Nephron (organoid): ENCODE measurements at regions not wholly inside any gene's neighbourhood (a gene's known extent, or its start where the extent isn't known, plus 50 kb on each side); places are given as distances from the start of the nearest gene placed in this dataset.

Experiments used
- H3K27ac Mint-ChIP-seq, 3 experiments: 2 replicates each; pipeline ENCODE4 v1.8.0; 2020; ENCODE audit warnings: mixed read lengths in 3 of 3, mild to moderate bottlenecking in 2 of 3, moderate library complexity in 1 of 3
- H3K27me3 Mint-ChIP-seq: 2 replicates; pipeline ENCODE4 v1.8.0; 2021; ENCODE audit warnings: low read depth, mild to moderate bottlenecking, moderate library complexity, mixed read lengths
- H3K36me3 Mint-ChIP-seq: 2 replicates; pipeline ENCODE4 v1.8.0; 2020; ENCODE audit warnings: low read depth, mixed read lengths
- H3K4me1 Mint-ChIP-seq: 2 replicates; pipeline ENCODE4 v1.8.0; 2020; ENCODE audit warnings: mixed read lengths
- H3K4me3 Mint-ChIP-seq, 3 experiments: 2 replicates each; pipeline ENCODE4 v1.8.0; 2020; ENCODE audit warnings: mild to moderate bottlenecking in 3 of 3, mixed read lengths in 3 of 3, moderate library complexity in 2 of 3
- H3K9me3 Mint-ChIP-seq: 2 replicates; pipeline ENCODE4 v1.8.0; 2020; ENCODE audit warnings: mixed read lengths
- TF ChIP-seq, protein P1 (sequence below), 3 experiments: fragments of 200-600 bp; sonication (generic); IDR thresholded peaks; one replicate each; pipeline ENCODE4 v1.5.0; 2021; ENCODE audit warnings: antibody characterized with exemption in 3 of 3; ENCODE audit not compliant: unreplicated experiment in 3 of 3

DNA sequence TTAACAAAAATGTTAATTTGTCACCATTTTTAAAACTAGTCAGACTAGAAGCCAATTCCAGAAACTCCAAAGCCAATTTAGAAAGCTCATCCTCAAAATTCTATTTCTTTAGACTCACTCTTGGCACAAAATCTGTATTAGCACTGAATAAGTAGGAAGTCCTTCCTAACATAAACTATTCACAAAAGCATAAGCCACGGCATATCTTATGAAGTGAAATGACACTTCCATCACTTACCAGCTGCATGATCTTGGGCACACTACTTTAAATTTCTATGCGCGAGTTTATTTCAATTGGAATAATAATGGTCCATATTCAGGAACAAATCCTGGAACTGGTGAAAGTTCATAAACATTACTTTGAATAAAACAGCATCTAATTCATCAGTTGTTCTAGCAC lies 1544.0 kb downstream of the TECRL start:
- H3K9me3 Mint-ChIP-seq = no peaks in the 10 kb centered on the region
- TF ChIP-seq, protein P1, sequence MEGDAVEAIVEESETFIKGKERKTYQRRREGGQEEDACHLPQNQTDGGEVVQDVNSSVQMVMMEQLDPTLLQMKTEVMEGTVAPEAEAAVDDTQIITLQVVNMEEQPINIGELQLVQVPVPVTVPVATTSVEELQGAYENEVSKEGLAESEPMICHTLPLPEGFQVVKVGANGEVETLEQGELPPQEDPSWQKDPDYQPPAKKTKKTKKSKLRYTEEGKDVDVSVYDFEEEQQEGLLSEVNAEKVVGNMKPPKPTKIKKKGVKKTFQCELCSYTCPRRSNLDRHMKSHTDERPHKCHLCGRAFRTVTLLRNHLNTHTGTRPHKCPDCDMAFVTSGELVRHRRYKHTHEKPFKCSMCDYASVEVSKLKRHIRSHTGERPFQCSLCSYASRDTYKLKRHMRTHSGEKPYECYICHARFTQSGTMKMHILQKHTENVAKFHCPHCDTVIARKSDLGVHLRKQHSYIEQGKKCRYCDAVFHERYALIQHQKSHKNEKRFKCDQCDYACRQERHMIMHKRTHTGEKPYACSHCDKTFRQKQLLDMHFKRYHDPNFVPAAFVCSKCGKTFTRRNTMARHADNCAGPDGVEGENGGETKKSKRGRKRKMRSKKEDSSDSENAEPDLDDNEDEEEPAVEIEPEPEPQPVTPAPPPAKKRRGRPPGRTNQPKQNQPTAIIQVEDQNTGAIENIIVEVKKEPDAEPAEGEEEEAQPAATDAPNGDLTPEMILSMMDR (IDR thresholded peaks at IDR 0.05; ENCODE audit: unreplicated experiment in 3 of 3) = no peak
- H3K4me1 Mint-ChIP-seq = no peaks in the 10 kb centered on the region
- H3K27ac Mint-ChIP-seq = no peak overlapping the region
- no peaks in the 10 kb centered on the region for H3K27me3 Mint-ChIP-seq
- no peaks in the 10 kb centered on the region for H3K36me3 Mint-ChIP-seq
- H3K4me3 Mint-ChIP-seq = no peak overlapping the region

DNA sequence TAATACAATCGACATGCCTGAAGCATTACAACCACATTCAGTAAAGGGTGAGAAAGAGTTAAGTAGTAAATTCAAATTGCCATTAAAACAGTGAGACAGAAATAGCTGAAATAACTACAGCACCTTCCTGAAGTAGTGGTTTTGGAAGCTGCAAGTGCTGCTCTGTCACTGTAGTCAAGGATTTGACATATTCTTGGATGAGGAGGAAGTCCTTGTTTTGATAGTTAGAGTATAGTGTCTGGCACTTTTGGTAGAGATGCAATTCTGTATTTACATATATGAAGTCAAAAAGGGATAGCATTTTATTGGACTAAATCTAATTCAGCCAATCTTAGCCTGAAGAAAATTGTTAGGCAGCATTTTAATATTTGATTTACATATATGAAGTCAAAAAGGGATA lies 1559.6 kb downstream of the TECRL start:
- Mint-ChIP-seq H3K36me3 (no peaks in the 10 kb centered on the region), H3K4me1 (no peaks in the 10 kb centered on the region)

DNA sequence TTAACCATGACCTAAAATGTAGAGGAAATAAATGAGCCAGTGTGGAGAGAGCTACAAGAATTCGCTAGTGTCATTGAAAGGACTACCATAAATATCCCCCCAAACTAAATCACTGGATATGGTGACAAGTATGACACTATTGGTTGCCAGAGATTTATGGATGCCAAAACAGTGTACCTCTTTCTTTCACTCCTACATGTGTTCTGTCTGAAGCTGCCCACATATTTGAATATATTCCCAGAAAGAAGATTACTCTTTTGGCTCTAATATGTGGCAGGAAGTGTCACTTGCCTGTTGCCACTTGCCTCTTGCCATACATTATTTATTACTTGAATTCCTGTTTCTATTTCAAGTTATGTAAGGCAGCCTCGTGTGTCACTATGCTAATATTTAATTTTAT lies 1573.6 kb downstream of the TECRL start:
- H3K36me3 Mint-ChIP-seq = no peaks in the 10 kb centered on the region
- H3K9me3 Mint-ChIP-seq = peaks cover 4% of the 10 kb centered on the region
- H3K27ac Mint-ChIP-seq = no peak overlapping the region
- no peaks in the 10 kb centered on the region for H3K27me3 Mint-ChIP-seq
- H3K4me3 Mint-ChIP-seq = no peak overlapping the region
- TF ChIP-seq, protein P1 (IDR thresholded peaks at IDR 0.05; ENCODE audit: unreplicated experiment in 3 of 3) = no peak
- no peaks in the 10 kb centered on the region for H3K4me1 Mint-ChIP-seq

More for the DNA sequence above, 1559.6 kb downstream of the TECRL start:
- no peak overlapping the region for H3K27ac Mint-ChIP-seq
- TF ChIP-seq, protein P1 (IDR thresholded peaks at IDR 0.05; ENCODE audit: unreplicated experiment in 3 of 3) = no peak
- peaks cover 7% of the 10 kb centered on the region for H3K27me3 Mint-ChIP-seq
- no peaks in the 10 kb centered on the region for H3K9me3 Mint-ChIP-seq
- no peak overlapping the region for H3K4me3 Mint-ChIP-seq

DNA sequence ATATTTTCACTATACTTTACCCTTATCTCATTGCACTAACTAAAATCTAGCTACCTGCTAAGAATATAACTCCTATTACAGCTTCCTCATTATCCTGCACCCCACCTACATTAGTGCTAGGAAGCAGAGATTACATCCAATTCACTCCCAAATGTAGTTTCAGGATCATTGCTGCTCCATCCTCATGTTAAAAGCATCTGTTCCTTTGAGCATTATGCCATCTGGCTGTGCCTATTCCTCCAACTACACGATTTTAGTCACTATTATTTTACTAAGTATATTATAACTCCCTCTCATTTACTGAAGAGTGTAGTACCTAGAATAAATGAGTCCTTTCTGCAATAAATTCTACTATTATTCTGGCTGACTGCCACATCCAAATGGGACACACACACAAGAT lies 1586.9 kb downstream of the TECRL start:
- Mint-ChIP-seq H3K9me3 (peaks cover 3% of the 10 kb centered on the region), H3K27me3 (no peaks in the 10 kb centered on the region), H3K4me1 (no peaks in the 10 kb centered on the region), H3K27ac (no peak overlapping the region), H3K36me3 (no peaks in the 10 kb centered on the region), H3K4me3 (no peak overlapping the region)
- TF ChIP-seq, protein P1 (IDR thresholded peaks at IDR 0.05; ENCODE audit: unreplicated experiment in 3 of 3) = no peak

DNA sequence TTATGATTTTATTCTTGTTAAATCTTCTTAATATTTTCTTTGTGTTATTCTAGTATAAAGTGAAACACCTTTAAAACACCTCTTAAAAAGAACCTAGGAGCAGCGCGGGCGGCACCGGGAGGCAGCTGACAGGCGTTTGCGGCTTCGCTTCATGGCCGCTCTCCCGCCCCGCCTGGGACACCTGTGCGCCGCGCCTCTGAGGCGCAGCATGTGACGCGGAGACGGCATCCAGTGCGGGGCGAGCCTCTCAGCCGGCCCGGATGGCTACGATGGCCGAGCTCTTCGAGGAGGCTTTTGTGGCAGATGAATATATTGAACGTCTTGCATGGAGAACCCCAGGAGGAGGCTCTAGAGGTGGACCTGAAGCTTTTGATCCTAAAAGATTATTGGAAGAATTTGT lies 1592.7 kb downstream of the TECRL start:
- Mint-ChIP-seq H3K27me3 (no peaks in the 10 kb centered on the region), H3K9me3 (peaks cover 3% of the 10 kb centered on the region), H3K4me3 (no peak overlapping the region), H3K27ac (no peak overlapping the region), H3K4me1 (no peaks in the 10 kb centered on the region), H3K36me3 (no peaks in the 10 kb centered on the region)
- TF ChIP-seq, protein P1 (IDR thresholded peaks at IDR 0.05; ENCODE audit: unreplicated experiment in 3 of 3) = no peak

DNA sequence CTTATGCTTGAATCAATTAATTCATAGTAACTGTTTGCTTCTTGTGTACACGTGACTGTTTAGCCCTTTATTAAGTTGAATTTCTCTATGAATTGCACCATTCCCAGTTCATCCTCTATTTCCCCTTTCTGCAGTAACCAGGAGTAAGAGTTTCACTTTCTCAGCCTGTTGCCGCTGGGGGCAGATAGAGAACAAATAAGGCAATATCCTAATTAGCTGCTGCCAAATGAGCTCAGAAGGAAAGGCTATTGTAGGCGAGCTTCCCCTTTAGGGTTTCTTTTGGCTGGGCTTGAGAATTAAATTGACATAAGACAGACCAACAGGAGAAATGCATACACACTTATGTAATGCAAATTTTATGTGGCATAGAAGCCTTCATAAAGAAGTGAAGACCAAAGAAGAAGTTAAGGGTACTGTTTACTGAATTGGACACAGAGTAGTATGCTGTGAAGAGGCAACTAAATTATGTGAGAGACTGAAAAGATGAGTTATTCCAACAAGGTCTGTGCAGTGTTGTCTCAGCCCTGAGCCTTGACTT lies 1594.7 kb downstream of the TECRL start:
- TF ChIP-seq, protein P1 (IDR thresholded peaks at IDR 0.05; ENCODE audit: unreplicated experiment in 3 of 3) = no peak
- no peaks in the 10 kb centered on the region for H3K27me3 Mint-ChIP-seq

More for the DNA sequence above, 1594.7 kb downstream of the TECRL start:
- Mint-ChIP-seq H3K27ac (no peak overlapping the region), H3K4me1 (no peaks in the 10 kb centered on the region), H3K9me3 (peaks cover 3% of the 10 kb centered on the region), H3K36me3 (no peaks in the 10 kb centered on the region), H3K4me3 (no peak overlapping the region)
